Natural killer cell (primary cell): ENCODE measurements at regions not wholly inside any gene's neighbourhood (a gene's known extent, or its start where the extent isn't known, plus 50 kb on each side); places are given as distances from the start of the nearest gene placed in this dataset.
A peak's percentile ranks its signal among the peaks of the same experiment; 100 is the strongest.

Source experiments
- ATAC-seq, 3 donors: fragments of 150-1000 bp in 2 of 3; fragments of 200-7000 bp in 1 of 3; cut with Tn5 transposase; 1 replicate in 1 of 3; 2 replicates in 2 of 3; pipeline ENCODE4 v1.10.0; 2021; ENCODE audit warnings: mild to moderate bottlenecking in 2 of 3, moderate library complexity in 2 of 3
- DNase-seq, 2 donors: peaks; one replicate each; pipeline versions ENCODE4 v3.0.0 to v3.0.0-alpha.2; 2013 to 2021; ENCODE audit warnings: mixed read lengths in 1 of 2
- H3K27ac ChIP-seq: one replicate; pipeline ENCODE4 v1.5.1; 2013; ENCODE audit warnings: mild to moderate bottlenecking, low read length
- H3K27me3 ChIP-seq: one replicate; pipeline ENCODE4 v1.6.1; 2013; ENCODE audit warnings: low read length; ENCODE audit not compliant: control insufficient read depth, insufficient read depth
- H3K36me3 ChIP-seq: one replicate; pipeline ENCODE4 v1.6.1; 2013; ENCODE audit warnings: low read length; ENCODE audit not compliant: control insufficient read depth, insufficient read depth
- H3K4me1 ChIP-seq: one replicate; pipeline ENCODE4 v1.6.1; 2013; ENCODE audit warnings: low read length; ENCODE audit not compliant: control insufficient read depth, insufficient read depth
- H3K4me3 ChIP-seq: one replicate; pipeline ENCODE4 v1.5.1; 2013; ENCODE audit warnings: low read length
- H3K9me3 ChIP-seq: one replicate; pipeline ENCODE4 v1.6.1; 2013; ENCODE audit warnings: low read length; ENCODE audit not compliant: control insufficient read depth, insufficient read depth
- H3K27ac Mint-ChIP-seq, 2 donors: one replicate each; pipeline ENCODE4 v1.8.0; 2022; ENCODE audit warnings: mild to moderate bottlenecking in 2 of 2, mixed read lengths in 2 of 2, moderate library complexity in 1 of 2
- H3K27me3 Mint-ChIP-seq, 2 donors: one replicate each; pipeline ENCODE4 v1.8.0; 2022; ENCODE audit warnings: low read depth in 2 of 2, mixed read lengths in 2 of 2
- H3K36me3 Mint-ChIP-seq: one replicate; pipeline ENCODE4 v1.8.0; 2022; ENCODE audit warnings: mixed read lengths
- H3K4me1 Mint-ChIP-seq, 2 donors: one replicate each; pipeline ENCODE4 v1.8.0; 2022; ENCODE audit warnings: mixed read lengths in 2 of 2
- H3K4me3 Mint-ChIP-seq: one replicate; pipeline ENCODE4 v1.8.0; 2022; ENCODE audit warnings: mild to moderate bottlenecking, moderate library complexity, mixed read lengths
- H3K9me3 Mint-ChIP-seq, 2 donors: one replicate each; pipeline ENCODE4 v1.8.0; 2022; ENCODE audit warnings: mixed read lengths in 2 of 2
- WGBS: methylation state at CpG from one replicate; pipeline ENCODE4 v1.1.7; 2013; ENCODE audit warnings: missing lambda C conversion rate; ENCODE audit not compliant: insufficient coverage; 5-methylcytosine and 5-hydroxymethylcytosine counted together
- intact Hi-C: fragments of 100-400 bp; cut with micrococcal nuclease; formaldehyde crosslinking; loops from one replicate; pipeline ENCODE4 v1.14.2; 2022
- TF ChIP-seq, protein P1 (sequence below): fragments of 200-600 bp; IDR thresholded peaks from one replicate; pipeline ENCODE4 v1.8.0; 2022; ENCODE audit warnings: antibody characterized with exemption

GRCh38 chr3:168470380-168470779 is 374.7 kb upstream of the GOLIM4 start:
- no peaks in the 10 kb centered on the region for H3K36me3 ChIP-seq
- Mint-ChIP-seq H3K9me3 (no peaks in the 10 kb centered on the region), H3K4me3 (no peak overlapping the region), H3K27ac (no peak overlapping the region), H3K36me3 (no peaks in the 10 kb centered on the region), H3K4me1 (peaks cover 0 to 6% of the 10 kb centered on the region in 2 donors), H3K27me3 (no peaks in the 10 kb centered on the region)
- 89% methylated on average over 3 of the region's 4 CpGs for WGBS
- TF ChIP-seq, protein P1, sequence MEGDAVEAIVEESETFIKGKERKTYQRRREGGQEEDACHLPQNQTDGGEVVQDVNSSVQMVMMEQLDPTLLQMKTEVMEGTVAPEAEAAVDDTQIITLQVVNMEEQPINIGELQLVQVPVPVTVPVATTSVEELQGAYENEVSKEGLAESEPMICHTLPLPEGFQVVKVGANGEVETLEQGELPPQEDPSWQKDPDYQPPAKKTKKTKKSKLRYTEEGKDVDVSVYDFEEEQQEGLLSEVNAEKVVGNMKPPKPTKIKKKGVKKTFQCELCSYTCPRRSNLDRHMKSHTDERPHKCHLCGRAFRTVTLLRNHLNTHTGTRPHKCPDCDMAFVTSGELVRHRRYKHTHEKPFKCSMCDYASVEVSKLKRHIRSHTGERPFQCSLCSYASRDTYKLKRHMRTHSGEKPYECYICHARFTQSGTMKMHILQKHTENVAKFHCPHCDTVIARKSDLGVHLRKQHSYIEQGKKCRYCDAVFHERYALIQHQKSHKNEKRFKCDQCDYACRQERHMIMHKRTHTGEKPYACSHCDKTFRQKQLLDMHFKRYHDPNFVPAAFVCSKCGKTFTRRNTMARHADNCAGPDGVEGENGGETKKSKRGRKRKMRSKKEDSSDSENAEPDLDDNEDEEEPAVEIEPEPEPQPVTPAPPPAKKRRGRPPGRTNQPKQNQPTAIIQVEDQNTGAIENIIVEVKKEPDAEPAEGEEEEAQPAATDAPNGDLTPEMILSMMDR: no peak
- H3K9me3 ChIP-seq: no peaks in the 10 kb centered on the region
- ATAC-seq: no peak
- no peak overlapping the region for H3K4me3 ChIP-seq
- H3K4me1 ChIP-seq: no peaks in the 10 kb centered on the region
- H3K27me3 ChIP-seq: no peaks in the 10 kb centered on the region
- intact Hi-C loops: no loop called here
- no peak for DNase-seq
- no peak overlapping the region for H3K27ac ChIP-seq

DNA sequence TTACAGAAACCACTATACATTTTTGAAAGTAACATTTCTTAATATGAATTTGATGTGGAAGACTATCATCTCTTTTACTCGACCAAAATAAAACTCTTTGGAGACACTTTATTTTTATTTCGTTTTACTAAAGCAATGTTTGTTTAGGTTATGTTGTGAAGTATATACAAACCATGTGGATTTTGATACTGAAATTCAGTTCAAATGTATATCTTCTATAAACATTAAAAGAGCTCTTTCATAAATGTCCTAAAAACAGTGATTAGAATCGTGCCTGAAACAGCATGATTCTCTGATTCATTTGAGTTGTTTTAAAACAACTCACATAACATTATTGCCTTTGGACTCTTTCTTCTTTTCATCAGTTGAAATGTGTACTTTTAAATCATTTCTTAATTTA is 373.7 kb upstream of the GOLIM4 start:
- DNase-seq: no peak
- Mint-ChIP-seq H3K9me3 (no peaks in the 10 kb centered on the region), H3K36me3 (no peaks in the 10 kb centered on the region), H3K4me3 (no peak overlapping the region), H3K27ac (no peak overlapping the region), H3K27me3 (no peaks in the 10 kb centered on the region), H3K4me1 (peaks cover 0 to 6% of the 10 kb centered on the region in 2 donors)
- 100% methylated on average over 1 of the region's 3 CpGs for WGBS
- H3K27me3 ChIP-seq: no peaks in the 10 kb centered on the region
- H3K36me3 ChIP-seq: no peaks in the 10 kb centered on the region
- TF ChIP-seq, protein P1: no peak
- H3K4me1 ChIP-seq: no peaks in the 10 kb centered on the region
- no peak for ATAC-seq
- H3K4me3 ChIP-seq: no peak overlapping the region
- H3K27ac ChIP-seq: no peak overlapping the region
- H3K9me3 ChIP-seq: no peaks in the 10 kb centered on the region
- intact Hi-C loops: no loop called here

DNA sequence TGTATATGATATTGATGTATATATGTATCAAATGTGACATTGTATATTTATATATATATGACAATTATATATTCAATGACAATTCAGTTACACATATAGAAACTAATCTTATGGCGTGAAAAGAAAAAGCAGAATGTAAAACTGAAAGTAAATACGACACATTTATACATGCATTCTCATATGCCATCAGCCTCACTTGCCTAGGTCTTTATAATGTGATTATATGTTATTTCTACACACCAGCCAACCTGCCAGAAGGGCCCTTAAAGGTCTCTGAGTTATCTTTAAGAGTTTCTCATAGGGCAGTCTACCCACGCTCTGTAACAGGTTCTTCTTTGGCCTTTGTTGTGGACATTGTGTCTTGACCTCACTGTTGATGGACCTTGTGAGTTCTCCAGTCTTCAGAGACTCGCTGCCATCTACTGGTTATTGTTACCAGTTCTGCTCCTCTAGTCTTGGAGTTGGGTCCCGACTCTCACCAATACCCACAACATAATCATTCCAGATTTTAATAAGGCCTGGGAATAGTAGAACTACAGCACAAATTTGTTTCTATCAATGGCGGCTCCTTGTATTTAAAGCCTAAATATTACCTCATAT is 371.5 kb upstream of the GOLIM4 start:
- peaks cover 5% of the 10 kb centered on the region for H3K36me3 Mint-ChIP-seq
- no peaks in the 10 kb centered on the region for H3K27me3 Mint-ChIP-seq
- peaks cover 0 to 1% of the 10 kb centered on the region in 2 donors for H3K9me3 Mint-ChIP-seq
- H3K4me3 ChIP-seq: no peak overlapping the region
- ATAC-seq: peak in 2 of 3 donors; percentile 24 to 58
- no peaks in the 10 kb centered on the region for H3K4me1 ChIP-seq
- peaks cover 0 to 6% of the 10 kb centered on the region in 2 donors for H3K4me1 Mint-ChIP-seq
- no peaks in the 10 kb centered on the region for H3K27me3 ChIP-seq
- no peak overlapping the region for H3K27ac Mint-ChIP-seq
- DNase-seq: no peak
- H3K4me3 Mint-ChIP-seq: peak overlapping the region; percentile 21
- 28% methylated on average over 4 of the region's 6 CpGs for WGBS
- intact Hi-C loops: no loop called here
- no peak overlapping the region for H3K27ac ChIP-seq
- H3K36me3 ChIP-seq: no peaks in the 10 kb centered on the region
- H3K9me3 ChIP-seq: no peaks in the 10 kb centered on the region
- TF ChIP-seq, protein P1: no peak

- no peaks in the 10 kb centered on the region for H3K9me3 ChIP-seq
- no peak overlapping the region for H3K4me3 Mint-ChIP-seq
- TF ChIP-seq, protein P1: no peak
- no peak for DNase-seq
- H3K9me3 Mint-ChIP-seq: peaks cover 4 to 14% of the 10 kb centered on the region in 2 donors
- no peaks in the 10 kb centered on the region for H3K4me1 Mint-ChIP-seq
- no peak for ATAC-seq
- no peaks in the 10 kb centered on the region for H3K27me3 ChIP-seq
- H3K4me1 ChIP-seq: no peaks in the 10 kb centered on the region
- peaks cover 7% of the 10 kb centered on the region for H3K36me3 Mint-ChIP-seq
- H3K27me3 Mint-ChIP-seq: no peaks in the 10 kb centered on the region
- intact Hi-C loops: no loop called here
- H3K27ac Mint-ChIP-seq: no peak overlapping the region
- H3K27ac ChIP-seq: no peak overlapping the region
- no peaks in the 10 kb centered on the region for H3K36me3 ChIP-seq
- no peak overlapping the region for H3K4me3 ChIP-seq
Measured at GRCh38 chr3:168461793-168462192, 366.1 kb upstream of the GOLIM4 start.
